HG03432 (cell line): ENCODE measurements at regions not wholly inside any gene's neighbourhood (a gene's known extent, or its start where the extent isn't known, plus 50 kb on each side); places are given as distances from the start of the nearest gene placed in this dataset.
"Not testable (repeated sequence)": the region's sequence is repeated elsewhere in the genome, so short reads cannot be mapped to it uniquely, and the experiment has no call there.

ENCODE experiments used
- ATAC-seq: cut with Tn5 transposase; IDR thresholded peaks from one replicate; pipeline ENCODE4 v1.9.1; 2021; ENCODE audit warnings: mild to moderate bottlenecking, moderate library complexity; ENCODE audit not compliant: unreplicated experiment

- not testable (repeated sequence) for ATAC-seq
Observed at GRCh38 chr2:89947208-89947815, 1255.8 kb downstream of the RPIA start.

GRCh38 chr2:89948102-89948501 is 1256.6 kb downstream of the RPIA start:
- ATAC-seq: not testable (repeated sequence)

- ATAC-seq: not testable (repeated sequence)
Observed at GRCh38 chr2:89950807-89951206, 1259.3 kb downstream of the RPIA start.

GRCh38 chr2:89957236-89957635 is 1265.8 kb downstream of the RPIA start:
- ATAC-seq: not testable (repeated sequence)

- not testable (repeated sequence) for ATAC-seq
Observed at GRCh38 chr2:89959729-89960378, 1268.4 kb downstream of the RPIA start.

DNA sequence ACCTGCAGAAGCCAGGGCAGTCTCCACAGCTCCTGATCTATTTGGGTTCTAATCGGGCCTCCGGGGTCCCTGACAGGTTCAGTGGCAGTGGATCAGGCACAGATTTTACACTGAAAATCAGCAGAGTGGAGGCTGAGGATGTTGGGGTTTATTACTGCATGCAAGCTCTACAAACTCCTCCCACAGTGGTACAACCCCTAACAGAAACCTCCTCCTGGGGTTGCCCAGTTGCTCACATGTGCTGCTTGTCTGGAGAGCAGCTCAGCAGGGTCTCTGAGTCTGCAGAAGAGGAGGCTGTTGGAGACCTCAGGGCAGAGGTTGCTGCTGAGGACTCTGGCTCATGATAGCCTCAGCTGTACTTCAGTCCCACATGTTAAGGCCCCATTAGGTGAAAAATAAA is 1269.1 kb downstream of the RPIA start:
- not testable (repeated sequence) for ATAC-seq

GRCh38 chr2:89968567-89968966 is 1277.1 kb downstream of the RPIA start:
- ATAC-seq: not testable (repeated sequence)

- not testable (repeated sequence) for ATAC-seq
Observed at GRCh38 chr2:89969190-89969589, 1277.7 kb downstream of the RPIA start.

DNA sequence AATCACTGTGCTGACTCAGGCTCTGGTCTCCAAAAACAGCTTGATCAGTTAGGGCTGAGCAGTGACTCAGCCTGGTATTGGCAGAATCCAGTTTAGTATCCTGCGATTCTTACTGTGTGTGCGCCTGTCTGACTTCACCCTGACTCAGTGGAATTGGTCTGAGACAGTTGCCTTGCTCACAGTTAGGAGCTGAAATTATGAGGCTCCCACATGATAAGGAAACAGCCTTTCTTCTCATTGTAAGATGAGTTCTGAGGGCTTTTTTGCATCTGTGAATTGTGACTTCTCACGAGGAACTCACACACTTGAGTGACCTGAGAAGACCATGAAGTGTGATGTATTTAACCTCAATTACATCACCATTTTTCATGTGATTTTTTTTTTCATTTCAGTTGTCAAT is 1282.4 kb downstream of the RPIA start:
- not testable (repeated sequence) for ATAC-seq

- ATAC-seq: not testable (repeated sequence)
Observed at GRCh38 chr2:89979826-89980537, 1288.5 kb downstream of the RPIA start.

- not testable (repeated sequence) for ATAC-seq
Observed at GRCh38 chr2:89982246-89982645, 1290.8 kb downstream of the RPIA start.

DNA sequence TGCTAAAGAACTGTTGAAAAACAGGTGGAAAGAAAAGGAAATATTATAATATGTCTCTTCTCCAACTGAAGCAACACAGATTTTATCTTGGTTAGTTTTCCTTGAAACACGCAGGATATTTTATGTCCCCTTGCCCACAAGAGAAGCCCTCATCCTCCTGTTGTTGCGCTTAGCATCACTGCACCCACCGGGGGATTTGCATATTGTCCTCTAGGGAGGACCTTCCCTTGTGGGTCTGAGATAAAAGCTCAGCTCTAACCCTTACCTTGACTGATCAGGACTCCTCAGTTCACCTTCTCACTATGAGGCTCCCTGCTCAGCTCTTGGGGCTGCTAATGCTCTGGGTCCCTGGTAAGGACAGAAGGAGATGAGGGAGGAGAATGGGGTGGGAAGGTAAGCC is 1294.2 kb downstream of the RPIA start:
- ATAC-seq: not testable (repeated sequence)

- not testable (repeated sequence) for ATAC-seq
Observed at GRCh38 chr2:89986532-89986931, 1295.1 kb downstream of the RPIA start.

DNA sequence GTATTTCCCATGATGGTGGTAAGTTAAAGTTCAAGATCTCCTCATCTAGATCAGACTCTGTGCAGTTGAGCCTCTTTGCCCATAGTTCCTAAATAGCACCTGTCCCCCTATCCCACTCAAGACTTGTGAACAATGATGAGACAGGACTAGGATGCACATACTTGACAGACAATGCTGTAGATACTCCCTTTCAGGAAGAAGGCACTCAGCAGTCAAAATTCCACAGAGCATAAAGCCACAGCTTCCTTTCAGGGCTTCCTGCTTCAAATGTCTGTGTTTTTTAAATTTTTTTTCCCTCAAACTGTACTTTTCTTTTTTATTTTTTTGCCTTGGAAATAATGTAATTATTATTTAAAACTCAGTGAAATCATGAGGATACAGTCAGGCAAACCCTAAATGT is 1305.3 kb downstream of the RPIA start:
- ATAC-seq: not testable (repeated sequence)

GRCh38 chr2:90004553-90004952 is 1313.1 kb downstream of the RPIA start:
- not testable (repeated sequence) for ATAC-seq

GRCh38 chr2:90010442-90011100 is 1319.1 kb downstream of the RPIA start:
- ATAC-seq: not testable (repeated sequence)

GRCh38 chr2:90011101-90011443 is 1319.6 kb downstream of the RPIA start:
- ATAC-seq: not testable (repeated sequence)

GRCh38 chr2:90019908-90020307 is 1328.4 kb downstream of the RPIA start:
- not testable (repeated sequence) for ATAC-seq

DNA sequence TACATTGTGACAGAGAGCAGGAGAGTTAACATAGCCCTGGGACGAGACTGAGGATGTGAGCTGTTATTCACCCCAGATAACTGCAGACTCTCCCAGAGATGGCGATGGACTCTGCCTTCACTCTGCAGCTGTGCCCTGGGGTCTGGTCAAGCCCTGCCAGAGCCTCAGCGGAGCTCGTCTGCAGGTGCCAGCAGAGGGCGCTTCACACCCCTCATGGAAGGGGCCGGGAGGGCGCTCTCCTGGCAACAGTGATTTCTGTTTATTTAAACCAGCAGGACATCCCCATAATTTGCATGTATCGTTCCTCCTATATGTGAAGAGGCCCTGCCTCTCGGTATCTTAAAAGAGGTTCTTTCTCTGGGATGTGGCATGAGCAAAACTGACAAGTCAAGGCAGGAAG is 1329.8 kb downstream of the RPIA start:
- peak; percentile 71 for ATAC-seq

DNA sequence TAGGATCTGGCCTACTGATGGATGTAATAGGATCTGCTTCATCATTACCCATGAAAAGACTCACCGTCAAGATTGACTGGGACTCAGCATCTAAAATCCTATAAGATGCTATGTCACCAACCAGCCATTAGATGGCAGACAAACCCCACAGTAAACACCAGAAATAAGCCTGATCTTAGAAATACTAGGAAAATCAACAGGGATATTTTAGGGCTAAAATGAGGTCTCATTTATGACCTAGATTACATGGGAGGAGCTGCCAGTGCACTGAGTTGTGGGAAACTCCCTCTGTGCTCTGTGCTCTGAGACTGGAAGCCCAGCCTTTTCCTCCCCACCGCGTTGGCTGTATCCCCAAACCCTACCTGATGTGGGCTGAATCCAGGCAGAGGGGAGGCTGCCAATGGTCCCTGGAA is 1335.8 kb downstream of the RPIA start:
- peak; percentile 68 for ATAC-seq

DNA sequence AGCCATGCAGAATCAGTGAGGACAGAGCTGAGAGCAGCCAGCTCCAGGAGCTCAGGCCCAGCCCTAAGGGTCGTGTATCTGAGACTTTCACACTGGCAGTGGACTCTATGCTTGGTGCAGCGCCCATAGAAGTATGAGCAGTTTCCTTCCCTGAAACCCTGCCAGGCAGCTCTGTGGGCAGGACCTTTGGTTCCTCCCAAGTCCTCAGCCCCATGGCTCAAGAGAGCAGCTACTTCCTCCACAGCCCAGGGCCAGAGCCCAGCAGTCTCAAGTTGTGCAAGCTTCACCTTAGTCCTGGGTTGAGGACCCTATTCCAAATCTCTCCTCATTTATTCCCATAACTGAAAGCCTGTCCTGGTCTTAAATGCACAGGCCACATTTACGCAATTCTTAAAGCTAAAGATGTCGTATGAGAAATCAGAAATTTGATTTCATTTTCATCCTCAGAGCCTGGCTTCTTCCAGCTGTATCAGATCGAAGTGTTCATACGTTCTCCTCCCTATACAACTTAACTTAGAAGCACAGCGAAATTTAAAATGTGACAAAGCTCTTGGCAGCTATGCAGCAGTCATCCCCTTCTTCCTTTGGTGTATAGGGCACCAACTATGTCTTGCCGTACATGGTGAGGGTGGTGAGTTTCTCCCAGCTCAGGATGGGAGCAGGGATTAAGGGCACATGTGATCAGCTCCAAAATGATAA is 1337.1 kb downstream of the RPIA start:
- not testable (repeated sequence) for ATAC-seq
